ENCODE measurements at regions not wholly inside any gene's neighbourhood (a gene's known extent, or its start where the extent isn't known, plus 50 kb on each side); places are given as distances from the start of the nearest gene placed in this dataset.

- DNase-seq, result no peak
Observed at GRCh38 chr22:49271831-49272230, 555.8 kb downstream of the BRD1 start.

GRCh38 chr22:49271369-49271727 lies 556.3 kb downstream of the BRD1 start:
- no peak for DNase-seq

GRCh38 chr22:49270595-49271368 lies 556.9 kb downstream of the BRD1 start:
- no peak for DNase-seq

GRCh38 chr22:49269928-49270327 lies 557.7 kb downstream of the BRD1 start:
- no peak for DNase-seq

- DNase-seq, result no peak
Observed at GRCh38 chr22:49269371-49269770, 558.3 kb downstream of the BRD1 start.

- no peak for DNase-seq
Observed at GRCh38 chr22:49268924-49269323, 558.7 kb downstream of the BRD1 start.

GRCh38 chr22:49267996-49268395 lies 559.7 kb downstream of the BRD1 start:
- DNase-seq, result no peak

GRCh38 chr22:49266561-49267519 lies 560.8 kb downstream of the BRD1 start:
- DNase-seq, result no peak

GRCh38 chr22:49264696-49265095 lies 563.0 kb downstream of the BRD1 start:
- no peak for DNase-seq

- DNase-seq, result no peak
Observed at GRCh38 chr22:49263101-49263500, 564.6 kb downstream of the BRD1 start.

- DNase-seq, result no peak
Observed at GRCh38 chr22:49262167-49262566, 565.5 kb downstream of the BRD1 start.

GRCh38 chr22:49261616-49262015 lies 566.1 kb downstream of the BRD1 start:
- DNase-seq, result no peak

GRCh38 chr22:49260681-49261580 lies 566.7 kb downstream of the BRD1 start:
- DNase-seq, result no peak

GRCh38 chr22:49259839-49260615 lies 567.6 kb downstream of the BRD1 start:
- DNase-seq, result no peak

GRCh38 chr22:49258107-49259010 lies 569.3 kb downstream of the BRD1 start:
- no peak for DNase-seq

GRCh38 chr22:49257551-49257961 lies 570.1 kb downstream of the BRD1 start:
- no peak for DNase-seq

GRCh38 chr22:49255741-49256318 lies 571.8 kb downstream of the BRD1 start:
- DNase-seq, result no peak

- no peak for DNase-seq
Observed at GRCh38 chr22:49255154-49255553, 572.5 kb downstream of the BRD1 start.

- no peak for DNase-seq
Observed at GRCh38 chr22:49253656-49254055, 574.0 kb downstream of the BRD1 start.

All from amygdala (tissue), 56 donors.